SU-DHL-6 (cell line): ENCODE measurements at regions not wholly inside any gene's neighbourhood (a gene's known extent, or its start where the extent isn't known, plus 50 kb on each side); places are given as distances from the start of the nearest gene placed in this dataset.

Experiments used
- H2AFZ ChIP-seq: fragments of 200-600 bp; sonication (generic); 2 replicates; pipeline ENCODE4 v1.6.1; 2014; ENCODE audit warnings: low read depth, mild to moderate bottlenecking, moderate library complexity, mixed read lengths, antibody characterized with exemption, low read length; ENCODE audit not compliant: severe bottlenecking
- H3F3A ChIP-seq: fragments of 200-600 bp; shearing (Covaris generic); 2 replicates; pipeline ENCODE4 v1.6.0; 2016; ENCODE audit warnings: antibody characterized with exemption, mild to moderate bottlenecking; ENCODE audit not compliant: insufficient read depth
- H3K27ac ChIP-seq: fragments of 200-600 bp; sonication (generic); 2 replicates; pipeline ENCODE4 v1.5.1; 2016; ENCODE audit warnings: low read depth, mild to moderate bottlenecking, low read length, moderate library complexity, mixed read lengths
- H3K27me3 ChIP-seq: fragments of 200-600 bp; sonication (generic), shearing (Covaris generic); 2 replicates; pipeline ENCODE4 v1.6.0; 2014; ENCODE audit warnings: mild to moderate bottlenecking, low read length
- H3K36me3 ChIP-seq: fragments of 200-600 bp; sonication (generic); 2 replicates; pipeline ENCODE4 v1.6.1; 2014; ENCODE audit warnings: mild to moderate bottlenecking, low read length, mixed read lengths
- H3K4me2 ChIP-seq: fragments of 300-600, 200-600 bp; shearing (Covaris generic), sonication (generic); 2 replicates; pipeline ENCODE4 v1.6.0; 2014; ENCODE audit warnings: low read length, low read depth, mild to moderate bottlenecking; ENCODE audit not compliant: poor library complexity, severe bottlenecking
- H3K4me3 ChIP-seq: fragments of 200-600 bp; sonication (generic); 2 replicates; pipeline ENCODE4 v1.5.1; 2014; ENCODE audit warnings: antibody characterized with exemption, low read length, mild to moderate bottlenecking, mixed read lengths; ENCODE audit not compliant: insufficient read depth, poor library complexity, severe bottlenecking
- H3K79me2 ChIP-seq: fragments of 200-600 bp; sonication (generic); 2 replicates; pipeline ENCODE4 v1.6.1; 2014; ENCODE audit warnings: mild to moderate bottlenecking, low read length, moderate library complexity; ENCODE audit not compliant: insufficient read depth
- H3K9ac ChIP-seq: fragments of 200-600 bp; sonication (generic); 2 replicates; pipeline ENCODE4 v1.7.0; 2014; ENCODE audit warnings: mild to moderate bottlenecking, low read length
- H3K9me2 ChIP-seq: fragments of 200-600 bp; sonication (generic); replicated peaks from 2 replicates; pipeline ENCODE4 v1.6.1; 2014; ENCODE audit warnings: low read length; ENCODE audit not compliant: insufficient read depth
- H3K9me3 ChIP-seq: fragments of 200-600 bp; sonication (generic); 2 replicates; pipeline ENCODE4 v1.6.1; 2014; ENCODE audit warnings: low read length, mixed read lengths; ENCODE audit not compliant: insufficient read depth
- H4K20me1 ChIP-seq: fragments of 200-600 bp; sonication (generic); 2 replicates; pipeline ENCODE4 v1.6.1; 2014; ENCODE audit warnings: low read depth, mild to moderate bottlenecking, antibody characterized with exemption, low read length, moderate library complexity, mixed read lengths
- EZH2phosphoT487 ChIP-seq: fragments of 200-600 bp; sonication (generic), shearing (Covaris generic); conservative IDR thresholded peaks from 2 replicates; pipeline ENCODE4 v1.6.1; 2018; ENCODE audit warnings: mild to moderate bottlenecking, antibody characterized with exemption, low read length, moderate library complexity, mixed read lengths
- TF ChIP-seq, protein P1 (sequence below): fragments of 200-600 bp; sonication (generic); IDR thresholded peaks from one replicate; pipeline ENCODE4 v1.5.1; 2017; ENCODE audit warnings: antibody characterized with exemption, mild to moderate bottlenecking, low read length, moderate library complexity; ENCODE audit not compliant: insufficient read depth, poor library complexity, severe bottlenecking

DNA sequence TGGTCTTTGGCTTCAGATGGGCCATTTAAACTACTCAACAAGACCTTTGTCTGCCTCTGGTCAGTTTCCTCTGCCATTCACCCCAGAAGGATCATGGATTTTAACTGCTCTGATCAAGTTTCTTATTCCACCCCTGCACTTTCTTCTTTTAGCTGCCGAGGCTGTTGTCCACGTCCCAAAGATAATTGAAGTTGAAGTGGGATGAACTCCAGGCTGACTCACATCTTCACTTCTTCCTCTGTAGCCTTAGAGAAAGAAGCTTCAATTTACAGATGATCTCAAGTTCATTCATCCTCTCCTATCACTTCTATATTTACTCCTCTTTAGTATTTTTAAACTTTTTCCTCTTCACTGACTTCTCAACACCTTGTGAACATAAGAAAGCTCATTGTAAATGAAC lies 651.6 kb downstream of the UTRN start:
- Histone ChIP-seq H2AFZ (no peak overlapping the region), H3K4me2 (no peak overlapping the region), H3K9ac (no peak overlapping the region), H4K20me1 (no peaks in the 10 kb centered on the region), H3K79me2 (no peaks in the 10 kb centered on the region), H3K9me3 (no peaks in the 10 kb centered on the region), H3K36me3 (no peaks in the 10 kb centered on the region), H3K4me3 (no peak overlapping the region), H3F3A (no peaks in the 10 kb centered on the region), H3K27ac (no peak overlapping the region), H3K27me3 (no peaks in the 10 kb centered on the region), H3K9me2 (no peaks in the 10 kb centered on the region)
- TF ChIP-seq, protein P1, sequence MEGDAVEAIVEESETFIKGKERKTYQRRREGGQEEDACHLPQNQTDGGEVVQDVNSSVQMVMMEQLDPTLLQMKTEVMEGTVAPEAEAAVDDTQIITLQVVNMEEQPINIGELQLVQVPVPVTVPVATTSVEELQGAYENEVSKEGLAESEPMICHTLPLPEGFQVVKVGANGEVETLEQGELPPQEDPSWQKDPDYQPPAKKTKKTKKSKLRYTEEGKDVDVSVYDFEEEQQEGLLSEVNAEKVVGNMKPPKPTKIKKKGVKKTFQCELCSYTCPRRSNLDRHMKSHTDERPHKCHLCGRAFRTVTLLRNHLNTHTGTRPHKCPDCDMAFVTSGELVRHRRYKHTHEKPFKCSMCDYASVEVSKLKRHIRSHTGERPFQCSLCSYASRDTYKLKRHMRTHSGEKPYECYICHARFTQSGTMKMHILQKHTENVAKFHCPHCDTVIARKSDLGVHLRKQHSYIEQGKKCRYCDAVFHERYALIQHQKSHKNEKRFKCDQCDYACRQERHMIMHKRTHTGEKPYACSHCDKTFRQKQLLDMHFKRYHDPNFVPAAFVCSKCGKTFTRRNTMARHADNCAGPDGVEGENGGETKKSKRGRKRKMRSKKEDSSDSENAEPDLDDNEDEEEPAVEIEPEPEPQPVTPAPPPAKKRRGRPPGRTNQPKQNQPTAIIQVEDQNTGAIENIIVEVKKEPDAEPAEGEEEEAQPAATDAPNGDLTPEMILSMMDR: no peak

DNA sequence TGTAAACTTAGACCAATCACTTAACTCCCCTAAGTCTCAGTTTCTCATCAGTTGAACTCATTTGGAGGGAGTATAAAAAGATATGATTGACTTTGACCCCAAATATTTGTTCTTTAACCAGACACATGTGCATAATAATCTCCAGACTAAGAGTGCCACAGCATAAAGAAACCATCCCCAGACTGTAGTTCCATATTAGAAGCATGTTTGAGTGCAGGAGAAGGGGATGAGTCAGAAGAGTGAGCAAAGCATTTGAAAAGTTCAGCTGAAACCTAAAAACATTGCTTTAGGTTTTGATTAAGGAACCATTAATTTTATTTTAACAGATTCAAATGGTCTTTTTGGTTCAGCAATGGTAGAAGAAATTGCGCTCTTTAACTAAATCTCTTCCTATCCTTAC lies 654.8 kb downstream of the UTRN start:
- no peak overlapping the region for H2AFZ ChIP-seq
- no peak overlapping the region for H3K4me2 ChIP-seq
- H3K9me2 ChIP-seq: no peaks in the 10 kb centered on the region
- no peak overlapping the region for H3K4me3 ChIP-seq
- H3K27ac ChIP-seq: no peak overlapping the region
- H3K9ac ChIP-seq: no peak overlapping the region
- no peaks in the 10 kb centered on the region for H4K20me1 ChIP-seq
- no peaks in the 10 kb centered on the region for H3K27me3 ChIP-seq
- TF ChIP-seq, protein P1: no peak
- no peak for TF ChIP-seq EZH2phosphoT487
- H3K79me2 ChIP-seq: no peaks in the 10 kb centered on the region
- no peaks in the 10 kb centered on the region for H3K36me3 ChIP-seq
- no peaks in the 10 kb centered on the region for H3F3A ChIP-seq
- no peaks in the 10 kb centered on the region for H3K9me3 ChIP-seq

DNA sequence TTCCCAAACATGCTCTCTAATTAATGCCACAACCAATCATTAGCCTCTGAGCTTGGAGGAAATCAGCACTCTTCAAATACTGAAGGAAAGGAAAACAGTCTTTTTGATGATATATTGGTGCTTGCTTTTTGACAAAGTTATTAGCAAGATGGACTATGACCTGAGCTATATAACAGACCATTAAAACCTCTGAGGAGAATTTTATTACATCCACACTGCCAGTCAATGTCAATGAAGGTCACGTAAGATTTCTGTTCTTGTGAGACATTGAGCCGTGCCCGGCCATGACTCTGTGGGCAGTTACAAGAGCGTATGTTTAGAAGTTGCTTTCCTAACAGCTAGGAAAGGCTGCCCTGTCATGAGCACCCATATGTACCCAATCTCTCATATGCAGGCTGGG lies 659.0 kb downstream of the UTRN start:
- TF ChIP-seq, protein P1: no peak
- TF ChIP-seq EZH2phosphoT487: no peak
- Histone ChIP-seq H3K9me2 (no peaks in the 10 kb centered on the region), H4K20me1 (no peaks in the 10 kb centered on the region), H3K4me3 (no peak overlapping the region), H3K9ac (no peak overlapping the region), H3K27ac (no peak overlapping the region), H3K36me3 (no peaks in the 10 kb centered on the region), H2AFZ (no peak overlapping the region), H3K9me3 (no peaks in the 10 kb centered on the region), H3K4me2 (no peak overlapping the region), H3F3A (no peaks in the 10 kb centered on the region), H3K79me2 (no peaks in the 10 kb centered on the region), H3K27me3 (no peaks in the 10 kb centered on the region)

DNA sequence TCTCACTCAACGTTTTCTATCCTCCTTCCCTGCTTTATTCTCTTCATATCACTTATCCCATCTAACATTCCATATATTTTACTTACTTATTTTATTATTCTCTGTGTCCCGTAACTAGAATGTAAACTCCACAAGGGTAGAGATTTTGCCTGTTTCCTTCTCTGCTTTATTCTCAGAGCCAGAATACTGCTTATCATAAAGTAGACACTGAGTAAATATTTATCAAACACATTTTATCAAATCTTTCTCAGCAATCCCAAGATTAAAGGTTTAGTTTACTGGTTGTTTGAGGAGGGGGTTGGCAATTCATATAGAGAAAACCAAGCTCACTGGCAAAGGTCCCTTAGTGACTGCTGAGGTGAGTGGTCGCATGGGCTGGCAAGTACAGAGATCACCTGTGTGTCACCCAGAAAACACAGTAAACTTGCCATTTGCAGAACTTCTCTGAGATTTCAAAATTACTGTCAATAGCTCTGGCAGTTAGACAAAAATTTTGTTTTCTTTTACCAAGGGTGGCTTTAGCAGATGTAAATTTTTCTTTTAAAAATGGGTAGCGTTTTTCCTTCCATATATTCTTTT lies 662.4 kb downstream of the UTRN start:
- Histone ChIP-seq H3F3A (no peaks in the 10 kb centered on the region), H3K27ac (no peak overlapping the region), H3K4me3 (no peak overlapping the region), H3K9me2 (no peaks in the 10 kb centered on the region), H4K20me1 (no peaks in the 10 kb centered on the region), H3K9ac (no peak overlapping the region), H3K4me2 (no peak overlapping the region), H3K9me3 (no peaks in the 10 kb centered on the region), H3K79me2 (no peaks in the 10 kb centered on the region), H3K36me3 (no peaks in the 10 kb centered on the region), H3K27me3 (no peaks in the 10 kb centered on the region), H2AFZ (no peak overlapping the region)
- TF ChIP-seq, protein P1: no peak
